ENCODE measurements at regions not wholly inside any gene's neighbourhood (a gene's known extent, or its start where the extent isn't known, plus 50 kb on each side); places are given as distances from the start of the nearest gene placed in this dataset.
A peak's percentile ranks its signal among the peaks of the same experiment; 100 is the strongest.

DNA sequence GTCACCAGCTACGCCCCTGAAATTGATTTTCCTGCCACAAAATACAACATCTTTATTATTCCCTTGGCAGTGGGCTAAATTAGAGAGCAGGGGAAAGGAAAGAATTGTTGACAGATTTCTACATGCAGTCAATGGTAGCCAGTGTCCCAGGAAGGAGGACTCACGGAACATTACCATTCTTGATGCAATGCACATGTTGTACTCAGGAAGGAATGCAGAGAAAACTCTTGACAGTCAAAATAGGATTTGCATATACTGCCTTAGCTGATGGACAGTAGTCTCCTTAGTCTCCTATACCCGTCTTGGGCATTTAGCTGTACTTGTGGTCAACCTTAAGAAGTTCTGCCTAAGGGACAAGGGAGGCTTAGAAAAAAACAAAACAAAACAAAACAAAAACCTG is 158.0 kb upstream of the GYPA start (continued):
- no peak for TF ChIP-seq ZNF532 (CRISPR knock-in tag; IDR thresholded peaks at IDR 0.05; ENCODE audit: borderline replicate concordance)

- Mint-ChIP-seq H3K27ac (no peak overlapping the region), H3K4me1 (peaks cover 17% of the 10 kb centered on the region), H3K36me3 (no peaks in the 10 kb centered on the region), H3K9me3 (0 out of 2 replicates have a peak, but pooled peaks cover 4% of the 10 kb centered on the region), H3K27me3 (ENCODE audit: low read depth) (no peaks in the 10 kb centered on the region), H3K4me3 (no peak overlapping the region)
- ATAC-seq (no peak), DNase-seq (ENCODE audit: low spot score) (no peak)
- TF ChIP-seq MLX (CRISPR knock-in tag; IDR thresholded peaks at IDR 0.05) = no peak
- TF ChIP-seq ZNF281 (CRISPR knock-in tag; IDR thresholded peaks at IDR 0.05) = no peak
- no peak for TF ChIP-seq JAZF1 (CRISPR knock-in tag; IDR thresholded peaks at IDR 0.05)
- TF ChIP-seq SMAD4 (CRISPR knock-in tag; IDR thresholded peaks at IDR 0.05) = no peak
- ChIA-PET CTCF (no interaction called here), POLR2A (no interaction called here)
These were observed 160.1 kb upstream of the GYPA start for GRCh38 chr4:144300616-144301015.

- peak; percentile 58 for ATAC-seq
- Mint-ChIP-seq H3K36me3 (no peaks in the 10 kb centered on the region), H3K4me1 (peaks cover 17% of the 10 kb centered on the region), H3K4me3 (no peak overlapping the region), H3K27me3 (ENCODE audit: low read depth) (no peaks in the 10 kb centered on the region), H3K27ac (peak overlapping the region; percentile 79), H3K9me3 (0 out of 2 replicates have a peak, but pooled peaks cover 4% of the 10 kb centered on the region)
- POLR2A ChIA-PET = no interaction called here
- DNase-seq (ENCODE audit: low spot score) = no peak
- CTCF ChIA-PET = no interaction called here
- TF ChIP-seq CTCF (IDR thresholded peaks at IDR 0.05) = no peak
- TF ChIP-seq ZNF671 (CRISPR knock-in tag; IDR thresholded peaks at IDR 0.05) = no peak
- TF ChIP-seq KAT7 (CRISPR knock-in tag; IDR thresholded peaks at IDR 0.05; ENCODE audit: borderline replicate concordance) = no peak
- TF ChIP-seq HMGA2 (CRISPR knock-in tag; IDR thresholded peaks at IDR 0.05) = no peak
- TF ChIP-seq ZSCAN18 (CRISPR knock-in tag; IDR thresholded peaks at IDR 0.05) = no peak
- no peak for TF ChIP-seq TP53 (CRISPR knock-in tag; IDR thresholded peaks at IDR 0.05)
- TF ChIP-seq PRRX2 (CRISPR knock-in tag; IDR thresholded peaks at IDR 0.05) = no peak
- no peak for TF ChIP-seq ZNF396 (CRISPR knock-in tag; IDR thresholded peaks at IDR 0.05; ENCODE audit: borderline replicate concordance)
- TF ChIP-seq PREB (CRISPR knock-in tag; IDR thresholded peaks at IDR 0.05; ENCODE audit: borderline replicate concordance) = no peak
- TF ChIP-seq USF2 (CRISPR knock-in tag; IDR thresholded peaks at IDR 0.05) = no peak
- TF ChIP-seq E2F1 (CRISPR knock-in tag; IDR thresholded peaks at IDR 0.05) = no peak
- no peak for TF ChIP-seq ZNF263 (CRISPR knock-in tag; IDR thresholded peaks at IDR 0.05; ENCODE audit: low read depth)
- TF ChIP-seq GABPB1 (CRISPR knock-in tag; IDR thresholded peaks at IDR 0.05) = no peak
These were observed 162.4 kb upstream of the GYPA start for GRCh38 chr4:144302704-144303536.

Data from WTC11 (cell line).